NCI-H524 (cell line): ENCODE measurements at regions not wholly inside any gene's neighbourhood (a gene's known extent, or its start where the extent isn't known, plus 50 kb on each side); places are given as distances from the start of the nearest gene placed in this dataset.

ENCODE experiments used
- DNase-seq, 2 experiments: peaks; one replicate each; lab custom pipeline; 2025; lab: John Stamatoyannopoulos, UW

DNA sequence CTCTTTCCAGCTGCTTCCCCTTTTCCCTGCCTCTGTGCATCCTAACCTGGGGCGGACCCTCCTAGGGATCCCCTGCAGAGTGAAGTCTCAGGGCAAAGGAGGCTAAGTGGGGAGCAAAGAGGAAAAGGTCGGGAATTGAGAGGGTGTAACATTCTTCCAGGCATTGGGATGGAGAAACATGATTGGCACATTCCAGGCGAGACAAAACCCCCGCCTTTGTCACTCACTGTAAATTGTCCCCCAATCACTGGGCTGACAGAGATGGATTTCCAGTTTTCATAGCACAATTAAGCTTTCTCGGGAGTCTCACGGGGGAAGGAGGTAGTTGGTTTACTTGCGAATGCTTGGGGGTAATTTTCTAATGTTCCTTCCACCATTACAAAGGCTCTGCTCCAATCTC lies 74.9 kb downstream of the MIAT start:
- DNase-seq, result no peak

DNA sequence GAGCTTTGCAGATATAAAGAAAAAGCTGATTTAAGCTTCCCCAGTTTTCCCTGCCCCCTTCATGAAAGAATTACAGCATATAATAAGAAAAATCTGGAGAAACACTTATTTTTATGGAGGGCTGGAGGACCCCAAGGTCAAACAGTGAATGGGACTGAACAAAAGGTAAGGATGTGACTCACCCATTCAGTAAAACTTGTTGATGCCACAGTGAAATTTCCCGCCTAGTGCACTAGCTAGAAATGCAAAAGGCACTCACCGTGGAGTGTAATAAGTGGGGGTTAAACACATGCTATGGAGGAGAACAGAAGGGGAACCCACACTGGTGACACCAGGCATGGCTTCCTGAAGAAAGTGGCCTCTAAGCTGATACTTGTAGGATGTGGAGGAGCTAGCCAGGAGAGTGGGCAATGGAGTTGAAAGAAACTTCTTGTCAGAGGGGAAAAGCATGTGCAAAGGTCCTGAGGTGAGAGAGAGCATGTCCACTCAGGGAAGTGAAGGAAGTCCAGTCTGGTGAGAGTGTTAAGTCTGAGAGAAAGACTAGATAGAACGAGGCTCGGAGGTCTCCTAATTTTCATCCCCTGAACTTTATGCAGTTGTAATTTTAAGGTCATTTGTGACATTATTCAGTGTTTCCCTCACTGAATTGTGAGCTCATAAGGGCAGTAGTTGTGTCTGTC lies 77.1 kb downstream of the MIAT start:
- no peak for DNase-seq

DNA sequence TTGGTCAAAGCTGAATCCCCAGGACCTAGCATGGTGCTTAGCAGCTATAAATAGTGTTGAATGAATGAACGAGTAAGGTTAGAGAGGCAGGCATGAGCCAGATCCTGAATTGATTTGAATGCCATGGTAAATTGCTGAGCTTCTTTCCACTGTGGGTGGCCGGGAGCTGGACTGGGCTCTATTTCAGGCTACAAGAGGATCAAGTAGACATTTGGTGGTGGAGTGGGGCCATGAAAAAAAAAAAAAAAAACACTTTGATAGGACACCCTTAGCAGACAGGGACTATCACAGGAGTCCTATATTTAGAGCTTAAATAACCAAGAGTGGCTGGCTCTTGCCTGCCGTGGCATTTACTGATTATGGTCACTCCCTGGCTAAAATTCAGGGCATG lies 77.6 kb downstream of the MIAT start:
- no peak for DNase-seq

DNA sequence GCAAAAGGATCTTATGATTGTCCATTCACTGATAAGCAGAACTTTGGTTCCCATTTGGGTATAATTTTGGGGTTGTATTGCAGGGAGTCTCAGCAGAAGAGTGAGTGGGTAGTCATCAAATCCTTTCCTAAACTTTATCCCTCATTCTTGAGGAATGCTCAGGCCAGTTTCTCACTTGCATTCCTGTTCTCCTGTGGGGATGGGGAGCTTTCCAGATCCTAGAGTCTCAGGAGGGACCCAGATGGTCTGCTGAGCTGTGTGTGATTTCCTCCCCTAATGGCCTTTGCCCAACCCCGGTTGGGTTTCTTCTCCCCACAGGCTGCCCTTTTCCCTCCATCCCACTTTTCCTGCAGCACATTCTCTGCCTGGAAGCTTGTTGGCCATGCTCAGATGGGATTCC lies 79.9 kb downstream of the MIAT start:
- no peak for DNase-seq

DNA sequence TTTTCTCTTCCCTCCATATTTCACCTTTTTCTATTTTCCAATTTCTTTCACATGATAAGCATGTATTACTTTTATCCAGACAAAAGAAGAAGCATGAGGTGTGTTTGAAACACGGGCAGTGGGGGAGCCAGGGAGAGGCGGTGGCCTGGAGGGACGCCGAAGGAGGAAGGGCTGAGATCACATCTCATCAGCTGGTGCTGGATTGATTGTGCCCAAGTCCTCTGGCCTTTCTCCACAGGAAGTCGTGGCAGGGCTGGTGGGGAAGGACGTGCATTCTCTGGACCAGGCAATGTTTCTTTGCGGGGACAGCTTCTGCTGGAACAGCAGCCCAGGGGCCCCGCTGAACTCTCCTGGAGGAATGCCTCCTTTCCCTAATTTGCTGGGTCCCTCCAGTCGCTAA lies 82.9 kb downstream of the MIAT start:
- DNase-seq, result no peak

DNA sequence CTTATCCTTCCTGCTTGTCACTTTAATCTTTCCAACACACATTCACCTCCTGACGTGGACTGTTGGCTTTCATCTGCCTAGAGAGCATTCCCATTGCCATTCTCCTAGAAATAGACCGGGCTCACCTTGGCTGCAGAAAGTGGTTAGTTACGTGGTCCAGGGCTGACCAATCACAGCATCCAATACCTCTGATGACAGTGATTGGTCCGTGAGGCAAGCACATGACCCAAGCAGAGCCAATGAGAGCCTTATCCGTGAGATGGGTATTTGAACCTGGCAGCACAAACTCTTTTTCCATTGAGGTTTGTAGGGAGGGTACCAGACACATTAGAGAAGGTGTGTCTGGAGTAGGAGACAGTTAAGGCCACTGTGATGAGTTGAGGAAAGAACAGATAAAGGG lies 85.8 kb downstream of the MIAT start:
- no peak for DNase-seq

DNA sequence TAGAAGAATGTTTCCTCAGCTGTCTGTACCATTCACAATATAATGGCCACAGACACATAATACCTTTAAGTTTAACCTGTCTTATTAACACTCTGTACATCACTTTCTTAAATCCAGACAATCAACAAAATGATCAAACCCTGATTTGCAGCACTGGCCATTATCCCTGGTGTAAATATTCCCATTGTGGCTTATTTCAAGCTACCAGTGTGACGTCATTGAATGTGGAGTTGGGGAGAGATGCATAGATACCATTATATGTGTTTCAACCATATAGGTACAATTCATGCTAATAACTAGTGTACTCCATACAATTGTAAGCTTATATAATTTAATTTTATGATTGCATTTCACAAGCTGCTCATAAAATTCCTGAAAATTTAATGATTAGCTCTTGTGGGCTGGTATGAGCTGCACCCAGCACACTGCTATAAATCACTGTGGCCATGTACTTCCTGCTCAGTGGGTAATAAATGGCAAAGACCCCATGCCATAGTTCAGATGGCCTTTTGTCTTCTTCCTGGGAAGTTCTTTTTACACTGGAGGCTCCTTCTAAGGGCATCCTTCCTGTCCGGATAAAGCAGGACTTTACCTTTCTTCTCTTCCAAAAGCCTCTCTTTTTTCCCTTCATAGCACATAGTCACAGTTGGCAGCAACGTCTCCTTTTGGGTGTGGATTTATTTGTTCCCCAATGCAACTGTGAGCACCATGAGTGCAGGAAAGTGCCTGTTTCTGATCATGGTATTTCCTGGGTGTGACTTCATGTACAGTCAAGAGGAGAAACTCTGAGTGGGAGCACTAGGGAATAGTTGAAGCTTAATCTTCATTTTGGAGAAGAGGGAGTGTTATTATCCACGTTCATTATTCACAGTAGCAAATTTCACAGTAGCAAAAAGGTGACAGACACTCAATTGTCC lies 87.8 kb downstream of the MIAT start:
- no peak for DNase-seq

DNA sequence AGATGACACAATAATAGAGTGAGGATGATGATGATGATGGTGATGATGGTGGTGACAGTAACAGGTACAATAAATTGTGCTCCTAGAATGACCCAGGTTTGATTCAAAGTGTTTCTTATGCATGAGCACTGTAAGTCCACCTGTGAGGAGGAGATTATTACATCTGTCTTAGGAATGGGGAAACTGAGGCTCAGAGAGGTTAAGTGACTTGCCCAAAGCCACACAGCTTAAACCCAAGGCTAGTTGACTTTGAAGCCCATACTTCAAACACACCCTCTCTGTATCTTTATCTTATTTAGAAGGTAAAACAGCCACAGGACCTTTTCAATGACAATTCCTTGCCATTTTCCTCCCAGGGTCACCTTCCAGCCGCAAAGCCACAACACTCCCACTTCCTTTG lies 88.9 kb downstream of the MIAT start:
- DNase-seq, result no peak

DNA sequence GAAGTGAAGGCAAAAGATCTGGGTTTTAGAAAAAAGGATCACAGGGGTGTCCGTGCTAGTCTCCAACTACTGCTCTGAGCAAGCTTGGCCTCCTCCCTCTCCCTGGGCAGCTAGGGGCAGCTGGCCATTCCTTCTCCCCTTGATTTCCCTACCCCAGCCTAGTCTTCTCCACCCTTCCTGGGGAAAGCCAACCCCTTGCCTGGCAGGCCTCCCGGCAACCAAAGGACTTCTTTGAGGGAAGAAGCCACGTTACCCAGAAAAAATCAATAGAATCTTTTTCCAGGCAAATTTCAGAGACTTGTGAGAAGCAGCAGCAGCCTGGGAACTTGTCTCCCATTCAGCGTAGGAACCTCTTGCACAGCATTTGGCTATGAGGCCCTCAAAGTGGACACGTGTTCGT lies 91.5 kb downstream of the MIAT start:
- no peak for DNase-seq

DNA sequence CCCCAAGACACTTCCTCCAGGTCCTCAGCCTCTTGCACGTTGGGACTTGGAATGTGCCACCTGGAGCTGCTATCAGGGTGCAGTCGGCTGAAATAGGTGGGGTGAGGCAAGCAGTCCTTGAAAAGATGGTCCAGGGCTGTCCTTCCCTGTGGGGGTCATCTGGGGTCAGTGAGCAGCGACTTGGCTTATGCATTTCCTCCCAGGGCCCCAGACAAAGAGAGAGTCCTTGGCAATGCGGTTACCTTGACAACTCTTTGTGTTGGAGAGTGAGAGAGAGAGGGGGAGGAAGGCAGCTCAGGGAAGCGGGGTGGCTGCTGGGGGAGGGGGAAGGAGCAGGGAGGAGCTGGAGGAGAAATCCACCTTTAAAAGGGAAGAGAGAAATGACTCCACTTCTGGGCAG lies 93.8 kb downstream of the MIAT start:
- DNase-seq, result no peak

DNA sequence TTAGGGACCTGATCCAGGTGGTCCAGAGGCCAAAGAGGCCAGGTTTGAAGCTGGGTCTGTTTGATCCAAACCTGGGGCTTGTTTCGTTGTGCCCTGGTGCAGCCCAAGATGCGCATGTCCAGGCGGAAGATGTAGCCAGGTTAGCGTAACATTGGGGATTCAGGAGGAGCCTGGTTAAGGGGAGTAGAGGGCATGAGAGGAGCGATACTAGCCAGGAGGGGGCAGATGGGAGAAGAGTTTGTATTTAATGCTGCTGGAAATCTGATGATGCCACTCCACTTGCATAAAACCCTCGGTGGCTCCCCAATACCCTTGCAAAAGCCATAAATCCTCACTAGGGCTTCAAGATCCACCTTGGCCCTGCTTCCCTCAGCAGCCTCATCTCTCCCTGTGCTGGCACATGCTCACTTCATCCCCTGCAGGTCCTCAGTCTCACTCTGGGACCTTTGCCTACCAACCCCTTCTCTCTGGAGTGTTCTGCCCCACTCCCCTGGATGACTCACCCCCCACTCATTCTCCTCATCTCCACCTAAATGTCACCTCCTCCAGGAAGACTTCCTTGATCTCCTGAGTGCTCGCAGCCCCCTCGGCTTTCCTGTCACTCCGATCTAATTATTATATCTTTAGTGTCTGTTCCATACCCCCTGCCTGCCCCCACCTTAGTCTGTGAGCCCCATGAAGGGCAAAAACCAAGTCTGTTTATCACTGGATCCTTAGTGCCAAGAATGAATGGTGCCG lies 95.9 kb downstream of the MIAT start:
- peak in 1 of 2 experiments; percentile 18 for DNase-seq

DNA sequence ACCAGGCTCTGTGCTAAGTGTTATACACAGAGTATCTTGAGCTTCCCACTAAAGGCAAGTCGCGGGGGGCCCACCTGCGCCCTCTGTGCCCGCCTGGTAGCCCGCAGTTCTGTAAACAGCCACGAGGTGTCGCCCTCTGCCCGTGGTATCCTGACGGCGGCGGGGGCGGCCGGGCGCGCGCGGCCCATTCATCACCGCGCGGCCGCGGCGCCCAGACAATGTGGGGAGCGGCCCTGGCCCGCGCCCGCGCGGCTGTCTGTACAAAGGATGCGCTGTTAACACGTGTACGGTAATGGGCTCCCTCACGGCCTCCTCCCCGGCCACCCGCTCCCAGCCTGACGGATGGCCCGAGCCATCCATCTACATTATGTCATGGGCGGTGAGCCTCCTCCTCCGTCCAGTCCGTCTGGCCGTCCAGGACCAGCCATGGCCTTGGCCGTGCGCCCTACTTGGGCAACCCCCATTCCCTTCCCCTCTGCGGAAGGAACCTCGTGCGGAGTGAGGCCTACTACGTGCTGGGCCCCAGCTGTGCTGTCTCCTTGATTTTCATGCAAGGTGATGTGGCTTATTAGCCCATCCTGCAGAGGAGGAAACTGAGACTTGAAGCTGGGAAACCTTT lies 99.4 kb downstream of the MIAT start:
- DNase-seq, result peak in 1 of 2 experiments; percentile 57

DNA sequence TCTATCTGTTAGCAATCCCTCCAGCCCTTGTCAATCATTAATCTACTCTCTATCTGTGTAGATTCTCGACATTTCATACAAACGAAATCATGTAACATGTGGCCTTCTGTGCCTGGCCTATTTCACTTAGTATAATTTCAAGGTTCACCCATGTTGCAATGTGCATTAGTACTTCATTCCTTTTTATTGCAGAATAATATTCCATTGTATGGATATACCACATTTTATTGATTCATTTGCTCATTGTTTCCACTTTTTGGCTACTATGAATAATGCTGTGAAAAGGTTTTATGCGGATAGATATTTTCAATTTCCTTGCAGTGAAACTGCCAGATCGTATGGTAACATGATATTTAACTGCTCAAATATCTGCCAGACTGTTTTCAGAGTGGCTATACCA lies 100.1 kb downstream of the MIAT start:
- DNase-seq, result no peak

DNA sequence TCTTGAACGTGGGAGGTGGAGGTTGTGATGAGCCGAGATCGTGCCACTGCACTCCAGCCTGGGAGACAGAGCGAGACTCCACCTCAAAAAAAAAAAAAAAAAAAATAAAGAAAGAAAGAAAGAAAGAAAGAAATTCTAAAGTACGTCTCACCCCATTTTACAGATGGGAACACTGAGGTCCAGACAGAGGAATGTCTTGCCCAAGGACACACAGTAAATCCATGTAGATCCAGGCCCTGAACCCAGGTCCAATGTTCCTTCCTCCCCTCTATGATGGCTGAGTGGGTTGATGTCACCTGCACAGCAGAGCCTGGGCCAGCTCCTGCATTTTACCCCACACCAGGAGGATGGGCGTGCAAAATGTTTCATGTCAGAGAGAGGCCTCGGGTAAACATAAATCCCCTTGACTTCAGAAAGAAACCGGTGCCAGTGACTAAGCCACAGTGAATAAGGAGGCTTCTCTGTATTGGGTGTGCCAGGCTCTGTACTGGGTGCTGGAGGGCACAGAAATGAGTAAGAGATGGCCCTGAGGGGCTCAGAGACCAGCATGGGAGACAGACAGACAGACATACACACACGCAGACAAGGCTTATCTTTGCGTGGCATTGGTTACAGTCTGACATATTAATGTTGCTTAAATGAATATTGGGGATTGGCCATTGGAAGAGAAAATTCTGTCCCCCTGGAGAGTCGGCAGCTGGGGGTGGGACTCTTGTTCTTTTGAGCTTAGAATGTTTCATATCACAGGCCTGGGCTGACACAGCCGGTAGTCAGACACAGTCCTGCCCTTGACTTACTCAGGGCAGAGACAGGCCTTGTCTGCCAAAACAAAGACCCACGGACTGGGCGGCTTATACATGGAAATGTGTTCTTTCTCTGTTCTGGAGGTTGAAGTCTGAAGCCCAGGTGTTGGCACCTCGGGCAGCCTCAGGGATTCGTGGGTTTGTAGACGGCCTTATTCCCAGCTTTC lies 105.4 kb downstream of the MIAT start:
- DNase-seq, result no peak

DNA sequence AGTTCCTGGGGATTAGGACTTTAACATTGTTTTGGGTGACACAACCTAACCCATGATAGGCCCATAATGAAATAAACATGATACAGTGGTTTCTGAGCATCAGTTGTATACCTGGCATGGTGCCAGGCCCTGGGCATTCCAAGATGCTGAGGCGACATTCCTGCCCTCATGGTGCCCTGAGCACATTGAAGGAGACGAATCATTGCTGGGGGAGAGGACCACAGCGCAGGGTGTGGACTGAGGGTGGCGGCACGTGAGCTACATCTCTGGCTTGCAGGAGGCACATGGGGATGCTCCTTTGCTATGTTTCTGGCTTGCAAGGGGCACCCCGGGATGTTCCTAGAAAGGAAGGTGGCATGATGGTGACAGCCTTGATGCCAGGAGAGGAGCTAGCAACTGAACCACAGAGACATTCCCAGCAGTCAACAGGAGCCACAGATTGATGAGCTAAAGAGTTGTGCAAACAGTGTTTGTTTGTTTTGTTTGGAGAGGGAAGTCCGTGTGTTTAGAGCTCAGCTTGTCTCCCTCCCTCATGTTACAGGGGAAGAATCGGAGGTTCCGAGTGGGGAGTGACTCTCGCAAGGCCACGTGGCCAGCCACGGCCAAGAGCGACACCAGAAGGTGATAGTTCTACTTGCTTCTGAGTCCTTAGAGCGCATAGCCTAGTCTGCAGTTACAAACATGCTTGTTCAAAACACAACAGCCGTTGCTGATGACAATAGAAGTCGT lies 106.4 kb downstream of the MIAT start:
- DNase-seq, result no peak

DNA sequence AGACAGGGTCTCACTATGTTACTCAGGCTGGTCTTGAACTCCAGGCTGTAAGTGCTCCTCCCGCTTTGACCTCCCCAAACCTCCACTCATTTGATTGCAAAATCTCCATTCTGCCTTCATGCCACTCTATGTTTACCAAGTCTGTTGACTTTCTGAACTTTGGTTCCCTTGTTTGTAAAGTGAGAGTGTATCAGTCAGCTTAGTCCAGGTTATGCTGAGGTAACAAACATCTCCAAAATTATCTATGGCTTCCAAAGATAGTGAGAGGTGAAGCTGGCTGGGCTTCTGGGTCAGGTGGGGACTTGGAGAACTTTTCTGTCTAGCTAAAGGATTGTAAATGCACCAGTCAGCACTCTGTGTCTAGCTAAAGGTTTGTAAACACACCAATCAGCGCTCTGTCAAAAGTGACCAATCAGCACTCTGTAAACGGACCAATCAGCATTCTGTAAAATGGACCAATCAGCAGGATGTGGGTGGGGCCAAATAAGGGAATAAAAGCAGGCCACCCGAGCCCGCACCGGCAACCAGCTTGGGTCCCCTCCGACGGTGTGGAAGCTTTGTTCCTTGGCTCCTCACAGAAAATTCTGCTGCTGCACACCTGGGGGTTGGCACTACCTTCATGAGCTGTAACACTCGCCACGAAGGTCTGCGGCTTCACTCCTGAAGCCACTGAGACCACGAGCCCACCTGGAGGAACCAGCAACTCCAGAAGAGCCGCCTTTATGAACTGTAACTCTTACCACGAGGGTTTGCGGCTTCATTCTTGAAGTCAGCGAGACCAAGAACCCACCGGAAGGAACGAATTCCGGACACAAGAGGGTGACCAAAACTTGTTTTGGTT lies 109.3 kb downstream of the MIAT start:
- no peak for DNase-seq

DNA sequence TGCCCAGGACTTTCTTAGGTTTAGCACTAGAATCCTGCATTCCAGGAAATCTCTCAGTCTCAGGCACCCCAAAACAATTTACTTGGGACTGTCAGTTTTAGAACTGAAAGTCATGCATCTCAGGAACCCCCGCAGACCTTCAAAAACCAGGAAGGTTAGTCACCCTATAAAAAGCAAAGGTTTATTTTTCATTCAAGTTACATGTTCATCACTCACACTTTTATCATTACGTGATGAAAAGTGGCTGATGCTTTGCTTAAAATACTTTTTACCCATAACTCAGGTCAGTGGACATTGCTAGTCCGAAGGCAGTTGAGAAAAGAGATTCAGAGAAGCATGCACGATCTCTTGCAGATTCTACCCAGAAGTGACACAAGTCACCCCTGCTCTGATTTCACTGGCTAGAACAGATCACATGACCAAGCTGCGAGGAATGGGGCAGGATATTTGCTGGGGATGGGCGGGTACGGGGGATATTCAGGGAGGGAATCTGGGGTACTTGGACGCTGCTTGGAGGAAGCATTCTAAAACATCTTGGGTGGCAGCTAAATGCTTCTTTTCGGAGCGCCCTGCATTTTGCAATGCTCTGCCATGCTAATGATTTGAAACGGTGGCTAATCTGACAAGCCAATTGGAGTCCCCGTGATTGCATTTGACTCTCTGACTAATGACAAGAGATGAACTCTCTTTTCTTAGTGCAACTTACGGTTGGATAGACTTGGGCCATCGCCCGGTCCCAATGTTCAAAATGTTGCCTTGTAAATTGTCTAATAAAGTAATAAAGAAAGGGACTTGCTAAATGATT lies 110.2 kb downstream of the MIAT start:
- no peak for DNase-seq

DNA sequence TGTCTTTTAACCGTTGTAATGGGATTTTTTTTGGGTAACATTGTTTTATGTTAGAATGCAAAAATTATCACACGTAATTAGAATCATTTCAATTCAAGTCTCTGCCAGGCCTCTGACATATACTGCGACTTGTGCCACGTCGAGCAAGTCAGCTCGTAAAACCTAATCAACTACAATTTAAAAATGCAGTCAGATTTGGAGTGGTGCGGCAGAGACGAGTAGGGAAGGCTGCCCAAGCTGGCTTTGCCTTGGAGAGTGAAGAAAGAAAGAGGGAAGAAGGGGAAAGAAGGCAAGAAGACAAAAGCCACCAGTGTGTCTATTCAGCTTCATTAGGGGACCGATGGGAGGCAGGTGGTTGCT lies 110.7 kb downstream of the MIAT start:
- no peak for DNase-seq

DNA sequence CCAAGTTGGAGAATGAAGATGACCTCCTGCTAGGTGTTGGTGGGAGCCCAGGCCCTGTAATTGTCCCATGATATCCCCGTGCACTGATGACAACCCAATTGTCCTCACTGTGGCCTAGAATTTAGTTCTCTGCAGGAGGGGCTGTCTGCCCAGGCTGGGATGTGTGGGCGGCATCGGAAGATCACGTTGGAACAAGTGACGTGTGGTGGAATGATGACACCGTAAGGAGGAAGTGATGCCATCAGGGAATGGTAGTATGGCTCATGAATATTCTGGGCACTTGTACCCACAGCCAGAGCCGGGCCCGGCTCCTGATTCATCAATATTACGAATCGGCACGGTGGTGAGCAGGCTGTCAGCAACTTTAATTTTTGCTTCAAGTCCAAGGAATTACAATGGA lies 111.6 kb downstream of the MIAT start:
- DNase-seq, result no peak
